ENCODE measurements at regions not wholly inside any gene's neighbourhood (a gene's known extent, or its start where the extent isn't known, plus 50 kb on each side); places are given as distances from the start of the nearest gene placed in this dataset.

DNA sequence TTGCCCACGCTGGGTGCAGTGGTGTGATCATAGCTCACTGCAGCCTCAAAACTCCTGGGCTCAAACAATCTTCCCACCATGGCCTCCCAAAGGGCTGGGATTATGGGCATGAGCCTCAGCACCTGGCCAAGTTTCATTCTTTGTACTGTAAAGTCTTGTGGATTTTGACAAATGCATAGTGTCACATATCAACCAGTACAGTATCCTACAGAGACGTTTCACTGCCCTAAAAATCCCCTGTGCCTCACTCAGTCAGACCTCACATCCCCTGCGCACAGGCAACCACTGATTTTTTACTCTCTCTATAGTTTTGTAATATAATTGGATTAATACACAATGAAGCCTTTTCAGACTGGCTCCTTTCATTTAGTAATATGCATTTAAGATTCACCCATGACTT is 130.7 kb upstream of the UBE2E1 start:
- H3K4me2 ChIP-seq (ENCODE audit: low read length), result no peak overlapping the region
- H3K9me2 ChIP-seq (ENCODE audit: insufficient read depth, low read length), result no peaks in the 10 kb centered on the region
- H3K4me3 ChIP-seq (ENCODE audit: low read length), result no peak overlapping the region
- no peaks in the 10 kb centered on the region for H3K36me3 ChIP-seq (ENCODE audit: insufficient read depth, low read length)
- no peak overlapping the region for H3K9ac ChIP-seq (ENCODE audit: low read length)
- no peak overlapping the region for H3K27ac ChIP-seq (ENCODE audit: low read length)
- no peaks in the 10 kb centered on the region for H3K79me2 ChIP-seq (replicated peaks; ENCODE audit: insufficient read depth, low read length)
- H2AFZ ChIP-seq (ENCODE audit: low read depth, low read length), result no peak overlapping the region
- H4K20me1 ChIP-seq (ENCODE audit: insufficient read depth), result no peaks in the 10 kb centered on the region
- TF ChIP-seq EP300 (conservative IDR thresholded peaks at IDR 0.05; ENCODE audit: poor library complexity, severe bottlenecking) (no peak), TAF1 (IDR thresholded peaks at IDR 0.05; ENCODE audit: low read depth) (no peak), EZH2 (IDR thresholded peaks at IDR 0.05; ENCODE audit: borderline replicate concordance, insufficient read depth, low read length, poor library complexity, severe bottlenecking) (no peak), MXI1 (conservative IDR thresholded peaks at IDR 0.05; ENCODE audit: poor library complexity, severe bottlenecking) (no peak), RAD21 (conservative IDR thresholded peaks at IDR 0.05) (no peak), POLR2AphosphoS5 (IDR thresholded peaks at IDR 0.05) (no peak), SMC3 (conservative IDR thresholded peaks at IDR 0.05; ENCODE audit: poor library complexity) (no peak)
- TF ChIP-seq, protein P1, sequence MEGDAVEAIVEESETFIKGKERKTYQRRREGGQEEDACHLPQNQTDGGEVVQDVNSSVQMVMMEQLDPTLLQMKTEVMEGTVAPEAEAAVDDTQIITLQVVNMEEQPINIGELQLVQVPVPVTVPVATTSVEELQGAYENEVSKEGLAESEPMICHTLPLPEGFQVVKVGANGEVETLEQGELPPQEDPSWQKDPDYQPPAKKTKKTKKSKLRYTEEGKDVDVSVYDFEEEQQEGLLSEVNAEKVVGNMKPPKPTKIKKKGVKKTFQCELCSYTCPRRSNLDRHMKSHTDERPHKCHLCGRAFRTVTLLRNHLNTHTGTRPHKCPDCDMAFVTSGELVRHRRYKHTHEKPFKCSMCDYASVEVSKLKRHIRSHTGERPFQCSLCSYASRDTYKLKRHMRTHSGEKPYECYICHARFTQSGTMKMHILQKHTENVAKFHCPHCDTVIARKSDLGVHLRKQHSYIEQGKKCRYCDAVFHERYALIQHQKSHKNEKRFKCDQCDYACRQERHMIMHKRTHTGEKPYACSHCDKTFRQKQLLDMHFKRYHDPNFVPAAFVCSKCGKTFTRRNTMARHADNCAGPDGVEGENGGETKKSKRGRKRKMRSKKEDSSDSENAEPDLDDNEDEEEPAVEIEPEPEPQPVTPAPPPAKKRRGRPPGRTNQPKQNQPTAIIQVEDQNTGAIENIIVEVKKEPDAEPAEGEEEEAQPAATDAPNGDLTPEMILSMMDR (IDR thresholded peaks at IDR 0.05; ENCODE audit: poor library complexity, severe bottlenecking), result no peak
- TF ChIP-seq, protein P2, sequence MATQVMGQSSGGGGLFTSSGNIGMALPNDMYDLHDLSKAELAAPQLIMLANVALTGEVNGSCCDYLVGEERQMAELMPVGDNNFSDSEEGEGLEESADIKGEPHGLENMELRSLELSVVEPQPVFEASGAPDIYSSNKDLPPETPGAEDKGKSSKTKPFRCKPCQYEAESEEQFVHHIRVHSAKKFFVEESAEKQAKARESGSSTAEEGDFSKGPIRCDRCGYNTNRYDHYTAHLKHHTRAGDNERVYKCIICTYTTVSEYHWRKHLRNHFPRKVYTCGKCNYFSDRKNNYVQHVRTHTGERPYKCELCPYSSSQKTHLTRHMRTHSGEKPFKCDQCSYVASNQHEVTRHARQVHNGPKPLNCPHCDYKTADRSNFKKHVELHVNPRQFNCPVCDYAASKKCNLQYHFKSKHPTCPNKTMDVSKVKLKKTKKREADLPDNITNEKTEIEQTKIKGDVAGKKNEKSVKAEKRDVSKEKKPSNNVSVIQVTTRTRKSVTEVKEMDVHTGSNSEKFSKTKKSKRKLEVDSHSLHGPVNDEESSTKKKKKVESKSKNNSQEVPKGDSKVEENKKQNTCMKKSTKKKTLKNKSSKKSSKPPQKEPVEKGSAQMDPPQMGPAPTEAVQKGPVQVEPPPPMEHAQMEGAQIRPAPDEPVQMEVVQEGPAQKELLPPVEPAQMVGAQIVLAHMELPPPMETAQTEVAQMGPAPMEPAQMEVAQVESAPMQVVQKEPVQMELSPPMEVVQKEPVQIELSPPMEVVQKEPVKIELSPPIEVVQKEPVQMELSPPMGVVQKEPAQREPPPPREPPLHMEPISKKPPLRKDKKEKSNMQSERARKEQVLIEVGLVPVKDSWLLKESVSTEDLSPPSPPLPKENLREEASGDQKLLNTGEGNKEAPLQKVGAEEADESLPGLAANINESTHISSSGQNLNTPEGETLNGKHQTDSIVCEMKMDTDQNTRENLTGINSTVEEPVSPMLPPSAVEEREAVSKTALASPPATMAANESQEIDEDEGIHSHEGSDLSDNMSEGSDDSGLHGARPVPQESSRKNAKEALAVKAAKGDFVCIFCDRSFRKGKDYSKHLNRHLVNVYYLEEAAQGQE (IDR thresholded peaks at IDR 0.05; ENCODE audit: borderline replicate concordance), result no peak
- H3F3A ChIP-seq (ENCODE audit: insufficient read depth, low read length, poor library complexity, severe bottlenecking), result no peaks in the 10 kb centered on the region
- no peaks in the 10 kb centered on the region for H3K27me3 ChIP-seq (ENCODE audit: insufficient read depth, low read depth, low read length)
- H3K9me3 ChIP-seq (ENCODE audit: low read length), result no peaks in the 10 kb centered on the region

DNA sequence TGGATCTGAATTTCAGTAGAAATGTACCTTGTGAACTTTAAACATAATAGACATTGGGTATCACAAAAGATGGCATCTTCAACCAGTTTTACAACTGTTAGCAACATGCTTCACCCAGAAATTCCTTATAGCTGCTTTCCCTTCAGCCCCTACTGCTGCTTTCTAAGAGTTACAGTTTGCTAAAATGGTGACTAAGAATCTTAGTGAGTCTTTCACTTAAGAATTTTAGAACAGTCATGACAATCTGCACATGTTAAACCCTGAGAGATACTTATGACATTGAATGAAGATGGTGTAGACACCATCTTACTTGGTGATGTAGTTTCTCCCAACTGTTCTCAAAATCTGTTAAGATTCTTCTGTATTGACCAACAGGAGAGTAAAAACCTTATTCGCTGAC is 129.7 kb upstream of the UBE2E1 start:
- Histone ChIP-seq H3K4me2 (ENCODE audit: low read length) (no peak overlapping the region), H3K79me2 (replicated peaks; ENCODE audit: insufficient read depth, low read length) (no peaks in the 10 kb centered on the region), H3K9me3 (ENCODE audit: low read length) (no peaks in the 10 kb centered on the region), H4K20me1 (ENCODE audit: insufficient read depth) (no peaks in the 10 kb centered on the region), H3F3A (ENCODE audit: insufficient read depth, low read length, poor library complexity, severe bottlenecking) (no peaks in the 10 kb centered on the region), H3K27me3 (ENCODE audit: insufficient read depth, low read depth, low read length) (no peaks in the 10 kb centered on the region), H3K9me2 (ENCODE audit: insufficient read depth, low read length) (no peaks in the 10 kb centered on the region), H3K27ac (ENCODE audit: low read length) (no peak overlapping the region), H3K4me3 (ENCODE audit: low read length) (no peak overlapping the region), H2AFZ (ENCODE audit: low read depth, low read length) (no peak overlapping the region), H3K36me3 (ENCODE audit: insufficient read depth, low read length) (no peaks in the 10 kb centered on the region), H3K9ac (ENCODE audit: low read length) (no peak overlapping the region)
- no peak for TF ChIP-seq POLR2AphosphoS5 (IDR thresholded peaks at IDR 0.05)
- no peak for TF ChIP-seq RAD21 (conservative IDR thresholded peaks at IDR 0.05)
- TF ChIP-seq, protein P1 (IDR thresholded peaks at IDR 0.05; ENCODE audit: poor library complexity, severe bottlenecking), result no peak
- TF ChIP-seq, protein P2 (IDR thresholded peaks at IDR 0.05; ENCODE audit: borderline replicate concordance), result no peak
- TF ChIP-seq SMC3 (conservative IDR thresholded peaks at IDR 0.05; ENCODE audit: poor library complexity), result no peak
- no peak for TF ChIP-seq TAF1 (IDR thresholded peaks at IDR 0.05; ENCODE audit: low read depth)
- TF ChIP-seq EP300 (conservative IDR thresholded peaks at IDR 0.05; ENCODE audit: poor library complexity, severe bottlenecking), result no peak
- no peak for TF ChIP-seq MXI1 (conservative IDR thresholded peaks at IDR 0.05; ENCODE audit: poor library complexity, severe bottlenecking)
- no peak for TF ChIP-seq EZH2 (IDR thresholded peaks at IDR 0.05; ENCODE audit: borderline replicate concordance, insufficient read depth, low read length, poor library complexity, severe bottlenecking)

Data from neural cell (in vitro differentiated cells).